NAMALWA (cell line): ENCODE measurements at regions not wholly inside any gene's neighbourhood (a gene's known extent, or its start where the extent isn't known, plus 50 kb on each side); places are given as distances from the start of the nearest gene placed in this dataset.
"Not testable (repeated sequence)": the region's sequence is repeated elsewhere in the genome, so short reads cannot be mapped to it uniquely, and the experiment has no call there.

Experiments used
- DNase-seq: peaks from one replicate; pipeline ENCODE4 v3.0.0-alpha.2; 2015; ENCODE audit warnings: low spot score

DNA sequence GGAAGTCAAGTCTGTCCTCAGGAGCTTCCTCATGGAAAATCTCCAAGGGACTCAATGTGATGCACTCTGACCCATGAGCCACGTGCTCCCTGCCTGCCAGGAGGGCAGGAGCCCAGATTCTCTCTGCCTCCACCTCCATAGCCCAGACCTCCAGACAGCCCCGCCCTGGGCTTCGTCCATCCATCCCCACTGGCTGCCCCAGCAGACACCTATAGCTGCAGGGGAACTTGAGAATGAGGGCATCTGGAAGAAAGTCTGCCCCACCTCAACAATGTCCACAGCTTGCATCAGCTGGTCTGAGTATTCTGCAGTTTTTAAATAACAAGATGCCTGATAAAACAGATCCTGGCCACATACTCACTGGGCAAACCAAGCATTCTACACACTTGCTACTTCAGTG, 418.8 kb upstream of the SMIM21 start:
- no peak for DNase-seq

DNA sequence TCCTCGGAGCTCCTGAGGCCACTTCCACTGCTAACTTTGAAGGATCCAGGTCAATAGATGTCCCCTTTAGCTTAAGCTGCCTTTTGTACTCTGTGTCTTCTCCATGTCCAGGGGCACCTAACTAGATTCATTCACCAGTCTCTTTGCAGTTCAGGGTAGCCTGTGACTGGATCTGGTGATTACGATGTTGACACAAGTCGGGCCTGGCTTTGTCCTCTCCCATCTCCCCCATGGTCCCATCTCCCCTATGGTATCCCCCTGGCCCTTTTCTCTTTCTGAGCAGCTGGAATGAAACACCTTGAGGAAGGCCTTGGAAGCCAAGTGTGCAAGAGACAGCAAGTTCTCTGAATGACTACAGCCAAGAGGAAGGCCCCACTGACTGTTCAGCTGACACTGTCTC, 417.9 kb upstream of the SMIM21 start:
- DNase-seq: no peak

DNA sequence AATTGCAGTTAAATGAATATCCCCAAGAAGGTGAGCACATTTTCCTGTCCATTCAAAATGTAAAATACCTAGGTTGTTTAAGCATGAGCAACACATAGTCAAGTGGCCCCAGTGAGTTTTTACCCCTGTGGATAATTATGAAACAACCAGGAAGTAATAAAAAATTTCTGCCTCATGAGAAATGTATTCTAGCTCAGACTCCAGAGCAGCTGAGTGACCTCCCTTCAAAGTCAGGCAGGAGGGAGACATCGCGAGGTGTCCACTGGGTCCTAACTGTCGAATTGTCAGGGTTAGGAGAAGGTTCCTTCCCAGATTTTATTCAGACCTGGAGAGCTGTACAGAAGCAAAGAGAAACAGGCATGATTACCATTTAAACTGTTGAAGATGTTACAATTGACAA, 416.6 kb upstream of the SMIM21 start:
- no peak for DNase-seq

DNA sequence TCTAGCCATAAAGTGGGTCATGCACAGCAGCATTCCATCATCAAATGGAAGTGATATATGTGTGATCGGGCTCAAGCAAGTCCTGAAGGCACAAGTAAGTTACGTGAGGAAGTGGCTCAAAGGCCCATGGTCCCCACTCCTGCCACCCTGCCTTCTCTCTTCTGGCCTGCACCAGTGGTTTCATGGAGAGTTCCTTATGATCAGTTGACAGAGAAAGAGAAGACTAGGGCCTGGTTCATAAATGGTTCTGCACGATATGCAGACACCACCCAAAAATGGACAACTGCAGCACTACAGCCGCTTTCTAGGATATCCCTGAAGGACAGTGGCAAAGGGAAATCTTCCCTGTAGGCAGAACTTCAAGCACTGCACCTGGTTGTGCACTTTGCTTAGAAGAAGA, 412.6 kb upstream of the SMIM21 start:
- DNase-seq: no peak

DNA sequence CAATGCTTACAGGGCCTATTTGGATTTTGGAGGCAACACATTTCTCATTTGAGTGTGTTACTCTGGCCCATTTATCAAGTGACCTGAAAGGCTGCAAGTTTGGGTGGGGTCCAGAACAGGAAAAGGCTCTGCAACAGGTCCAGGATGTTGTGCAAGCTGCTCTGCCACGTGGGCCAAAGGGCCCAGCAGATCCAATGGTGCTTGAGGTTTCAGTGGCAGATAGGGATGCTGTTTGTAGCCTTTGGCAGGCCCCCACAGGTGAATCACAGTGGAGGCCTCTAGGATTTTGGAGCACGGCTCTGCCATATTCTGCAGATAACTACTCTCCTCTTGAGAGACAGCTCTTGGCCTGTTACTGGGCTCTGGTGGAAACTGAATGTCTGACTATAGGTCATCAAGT, 412.2 kb upstream of the SMIM21 start:
- not testable (repeated sequence) for DNase-seq

DNA sequence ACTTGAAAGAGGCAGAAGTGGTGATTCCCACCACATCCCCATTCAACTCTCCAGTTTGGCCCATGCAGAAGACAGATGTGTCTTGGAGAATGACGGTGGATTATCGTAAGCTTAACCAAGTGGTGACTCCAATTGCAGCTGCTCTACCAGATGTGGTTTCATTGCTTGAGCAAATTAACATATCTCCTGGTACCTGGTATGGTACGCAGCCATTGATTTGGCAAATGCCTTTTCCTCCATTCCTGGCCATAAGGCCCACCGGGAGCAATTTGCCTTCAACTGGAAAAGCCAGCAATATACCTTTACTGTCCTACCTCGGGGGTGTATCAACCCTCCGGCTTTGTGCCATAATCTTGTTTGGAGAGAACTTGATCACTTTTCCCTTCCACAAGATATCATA, 411.5 kb upstream of the SMIM21 start:
- no peak for DNase-seq

DNA sequence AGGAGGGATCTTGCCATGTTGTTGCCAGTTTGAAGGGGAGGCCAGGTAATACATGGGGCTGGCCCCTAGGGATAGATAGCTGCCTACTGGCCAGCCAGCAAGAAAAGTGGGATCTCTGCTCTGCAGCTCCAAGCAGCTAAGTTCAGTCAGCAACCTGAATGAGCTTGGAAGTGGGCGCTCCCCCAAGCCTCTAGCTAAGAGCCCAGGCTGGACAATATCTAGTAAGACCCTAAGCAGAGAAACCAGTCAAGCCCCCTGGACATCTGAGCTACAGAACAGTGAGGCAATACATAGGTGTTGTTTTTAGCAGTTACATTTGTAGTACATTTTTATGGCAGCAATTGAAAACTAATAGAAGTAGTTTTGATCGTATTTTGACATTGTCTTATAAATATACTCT, 409.8 kb upstream of the SMIM21 start:
- DNase-seq: no peak

DNA sequence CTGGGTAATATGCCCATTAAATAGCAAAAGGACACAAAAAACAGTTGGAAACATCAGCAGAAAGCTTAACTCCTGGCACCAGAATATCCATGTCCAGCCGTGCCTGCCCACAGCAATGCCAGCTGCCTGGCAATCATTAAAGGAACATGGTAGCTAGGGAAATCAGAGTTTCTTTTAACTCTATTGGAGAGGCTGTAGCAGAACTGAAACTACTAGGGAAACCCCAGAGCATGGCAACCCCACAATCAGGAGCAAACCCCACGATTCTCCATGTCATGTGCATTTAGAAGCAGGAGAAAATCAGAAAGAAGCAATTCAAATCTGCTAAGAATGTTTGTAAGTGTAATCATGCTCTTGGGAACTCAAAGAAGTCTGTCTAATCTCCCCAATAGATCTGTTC, 409.0 kb upstream of the SMIM21 start:
- DNase-seq: no peak

DNA sequence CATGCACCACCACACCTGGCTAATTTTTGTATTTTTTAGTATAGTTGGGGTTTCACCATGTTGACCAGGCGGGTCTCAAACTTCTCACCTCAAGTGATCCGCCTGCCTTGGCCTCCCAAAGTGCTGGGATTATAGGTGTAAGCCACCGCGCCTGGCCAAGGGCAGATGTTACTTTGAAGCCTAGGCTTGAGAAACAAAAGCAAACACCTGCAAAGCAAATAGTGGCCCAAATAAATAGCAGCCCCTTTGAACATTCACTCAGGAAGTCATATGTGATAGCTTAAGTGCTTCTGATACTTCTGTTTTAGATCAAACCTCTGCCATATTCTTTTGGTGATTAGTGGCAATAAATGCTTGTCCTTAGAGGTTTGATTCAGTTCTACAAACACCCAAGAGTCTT, 404.5 kb upstream of the SMIM21 start:
- DNase-seq: no peak

DNA sequence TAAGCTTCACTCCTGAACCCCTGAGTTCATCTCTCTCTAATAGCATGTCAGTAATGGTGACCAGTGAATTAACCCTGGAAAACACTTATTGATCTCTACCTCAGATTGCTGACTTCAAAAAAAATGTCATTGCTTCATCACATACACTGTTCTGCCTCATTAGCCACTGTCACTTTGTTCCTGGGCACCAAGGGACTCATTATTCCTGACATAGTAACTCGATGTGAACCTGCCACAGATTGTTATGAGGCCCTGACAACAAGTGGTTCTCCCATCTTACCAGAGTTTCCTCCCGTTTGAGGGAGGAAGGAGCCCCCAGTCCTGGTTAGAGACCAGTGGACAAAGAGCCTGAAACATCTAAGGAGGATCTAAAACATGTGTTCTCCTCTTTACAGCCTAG, 403.3 kb upstream of the SMIM21 start:
- no peak for DNase-seq

DNA sequence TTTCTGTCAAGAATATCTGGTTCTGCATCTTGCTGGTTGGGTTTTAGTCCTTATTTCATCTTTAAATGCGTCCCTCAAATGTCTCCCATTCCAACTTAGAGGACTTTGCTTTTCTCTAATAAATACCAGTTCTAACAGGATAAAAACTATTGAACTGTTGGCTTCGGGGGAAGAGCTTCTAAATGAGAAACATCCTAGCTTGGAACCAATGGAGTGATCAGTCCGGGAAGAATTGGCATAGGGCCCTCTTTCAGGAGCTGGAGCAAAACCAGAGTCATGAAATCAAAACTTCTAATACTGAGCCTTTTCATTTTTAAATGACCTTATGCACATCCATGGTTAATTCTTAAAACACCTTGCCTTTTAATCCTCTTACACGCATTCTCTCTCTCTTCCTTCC, 401.6 kb upstream of the SMIM21 start:
- DNase-seq: no peak

DNA sequence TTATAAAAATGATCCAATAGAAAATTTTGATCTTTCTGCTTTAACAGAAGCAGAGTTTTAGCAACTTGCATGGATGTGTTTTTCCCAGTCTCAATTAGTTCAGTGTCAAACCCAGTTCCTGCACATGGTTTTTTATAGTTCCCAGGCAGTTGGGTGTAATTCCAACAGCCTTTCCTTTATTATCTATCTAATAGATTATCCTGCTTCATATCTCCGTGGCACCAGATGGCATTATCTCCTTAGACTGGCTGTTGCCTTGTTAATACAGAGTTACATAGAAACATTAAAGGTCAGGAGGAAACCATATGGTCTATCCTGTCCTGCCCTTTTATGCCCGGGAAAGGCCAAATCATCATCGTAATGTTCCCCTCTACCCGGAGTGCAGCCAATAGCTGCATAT, 400.9 kb upstream of the SMIM21 start:
- no peak for DNase-seq

DNA sequence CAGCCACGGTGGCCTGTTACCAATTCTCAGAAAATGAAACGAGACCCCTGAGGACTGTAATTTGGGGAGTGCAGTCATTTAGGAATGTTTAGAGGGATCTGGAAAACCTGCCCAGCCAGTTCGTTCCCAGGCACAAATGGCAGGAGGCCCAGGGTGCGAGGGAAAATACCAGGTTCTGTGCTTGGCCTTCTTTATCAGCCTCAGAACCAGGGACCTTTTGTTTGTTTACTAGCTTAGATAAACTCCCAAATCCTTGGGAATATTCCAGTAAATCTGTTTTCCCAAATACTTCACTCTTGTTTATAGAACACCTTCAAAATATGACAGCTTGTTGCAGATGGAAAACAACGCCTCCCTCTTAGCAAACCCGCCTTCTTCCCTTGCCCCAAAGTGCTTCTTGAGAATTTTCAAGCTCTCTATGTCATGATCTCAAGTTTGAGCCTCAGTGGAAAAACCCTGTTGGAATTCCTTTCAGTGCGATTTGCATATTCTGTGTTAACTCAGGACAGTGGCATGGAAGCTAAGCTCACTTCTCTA, 400.3 kb upstream of the SMIM21 start:
- DNase-seq: no peak

DNA sequence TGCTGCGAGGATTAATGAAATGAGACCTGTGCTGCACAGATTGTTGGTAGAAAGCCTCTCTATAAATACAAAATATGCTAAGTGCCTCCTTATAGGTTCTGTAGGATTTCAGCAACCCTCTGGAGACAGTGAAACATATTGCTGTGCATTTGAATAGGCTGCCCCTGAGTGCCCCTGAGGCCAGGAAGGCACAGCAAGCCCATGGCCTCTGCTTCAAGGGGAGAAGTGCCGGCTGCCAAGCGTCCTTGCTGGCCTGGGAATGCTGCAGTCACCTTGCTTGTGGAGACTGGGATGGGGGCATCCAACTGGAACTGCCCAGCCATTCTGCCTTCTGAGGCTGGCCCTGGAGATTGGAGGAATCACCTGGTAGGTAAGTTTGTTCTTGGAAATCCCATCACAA, 397.2 kb upstream of the SMIM21 start:
- no peak for DNase-seq

DNA sequence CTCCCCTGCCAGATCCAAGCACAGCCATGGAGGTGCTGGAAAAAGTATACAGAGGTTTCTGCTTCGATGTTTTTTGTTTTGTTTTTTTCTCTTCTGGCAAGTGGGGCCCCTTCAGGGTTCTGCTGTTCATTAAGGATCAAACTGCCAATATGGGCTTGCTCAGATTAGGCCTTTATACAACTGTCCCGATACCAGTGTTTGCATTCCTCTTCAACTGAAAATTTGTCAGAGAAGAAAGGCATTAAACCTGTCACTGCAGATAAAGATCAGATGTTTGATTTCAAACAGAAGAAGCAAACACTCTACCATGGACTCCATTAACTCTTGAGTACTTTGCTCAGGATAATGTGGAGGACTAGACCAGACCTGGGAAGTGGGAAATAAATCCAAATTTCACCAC, 396.0 kb upstream of the SMIM21 start:
- DNase-seq: no peak

DNA sequence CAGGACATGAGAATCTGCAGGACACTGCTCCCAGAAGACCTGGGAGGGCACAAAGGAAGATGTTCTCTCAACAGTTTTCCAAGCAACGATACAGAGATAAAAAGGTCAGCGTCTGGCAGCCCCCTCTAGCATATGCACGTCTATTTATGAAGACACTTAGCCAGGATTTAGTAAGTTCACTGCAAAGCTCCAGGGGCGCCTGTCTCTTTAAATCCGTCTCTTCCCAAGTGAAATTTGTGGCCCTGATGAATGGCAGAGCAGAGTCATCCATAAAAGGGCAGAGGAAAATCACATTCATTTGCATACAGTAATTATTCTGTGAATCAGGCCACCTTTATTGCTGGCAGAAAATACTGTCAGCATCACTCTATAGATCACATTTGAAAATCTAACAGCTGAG, 390.9 kb upstream of the SMIM21 start:
- no peak for DNase-seq

DNA sequence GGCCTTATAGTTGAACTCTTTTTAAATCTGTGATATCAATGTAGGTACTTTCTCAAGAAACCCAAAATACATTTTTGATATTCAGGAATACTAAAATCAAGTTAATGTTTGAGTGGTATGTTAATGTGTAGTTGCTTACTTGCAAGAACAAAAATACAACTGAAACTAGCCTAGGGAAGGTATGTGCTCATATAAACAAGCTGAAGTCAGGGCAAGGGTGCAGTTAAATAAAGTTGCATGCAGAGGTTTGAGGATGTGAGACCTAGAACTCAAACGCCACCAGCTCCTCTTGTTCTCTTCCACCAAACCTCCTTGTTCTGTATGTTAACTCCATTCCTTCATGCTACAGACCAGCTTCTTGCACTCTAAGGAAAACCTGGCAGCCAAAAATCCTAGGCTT, 388.3 kb upstream of the SMIM21 start:
- DNase-seq: no peak

DNA sequence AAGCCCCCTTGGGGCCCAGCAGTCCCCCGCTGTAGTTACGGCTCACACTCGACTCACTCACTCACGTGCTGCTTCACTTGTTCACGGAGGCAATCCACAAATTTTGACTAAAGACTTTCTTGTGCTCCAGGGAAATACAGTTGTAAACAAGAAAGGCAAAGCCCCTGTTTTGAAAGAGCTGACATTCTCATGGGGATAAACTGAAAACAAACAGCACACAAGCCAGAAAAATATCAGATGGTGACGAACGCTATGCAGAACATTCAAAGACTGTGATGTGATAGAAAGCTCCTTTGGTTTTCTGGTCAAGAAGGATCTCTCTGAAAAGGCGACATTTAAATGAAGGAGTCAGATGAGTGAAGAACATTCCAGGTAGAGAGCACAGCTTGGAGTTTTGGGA, 385.3 kb upstream of the SMIM21 start:
- DNase-seq: no peak

DNA sequence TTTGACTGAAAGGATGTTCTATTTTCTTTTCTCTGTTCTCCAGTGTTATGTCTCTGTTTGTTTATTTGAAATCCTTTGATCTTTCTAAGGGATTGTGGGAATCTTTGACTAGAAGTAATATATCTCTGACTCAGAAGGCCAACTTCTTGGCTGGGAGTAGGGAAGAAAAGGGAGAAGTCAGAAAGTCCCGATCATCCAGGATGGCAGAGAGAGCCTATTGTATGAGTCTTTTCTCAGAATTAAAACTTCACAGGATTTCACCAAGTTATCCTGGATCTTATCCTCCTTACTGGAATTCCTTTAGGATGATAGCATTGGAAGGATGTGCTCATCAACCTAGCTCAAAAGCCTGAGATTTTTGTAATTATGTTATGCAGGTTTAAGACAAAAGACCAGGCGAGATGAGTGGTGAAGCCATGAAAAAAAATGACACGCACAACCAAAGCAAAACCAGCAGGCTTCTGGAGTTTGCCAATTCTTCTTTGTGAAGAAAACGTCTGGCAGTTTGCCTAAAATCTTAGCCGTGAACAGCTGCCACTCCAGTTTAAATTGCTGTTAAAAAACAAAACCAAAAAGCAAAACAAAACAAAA, 383.6 kb upstream of the SMIM21 start:
- DNase-seq: peak; percentile 2

DNA sequence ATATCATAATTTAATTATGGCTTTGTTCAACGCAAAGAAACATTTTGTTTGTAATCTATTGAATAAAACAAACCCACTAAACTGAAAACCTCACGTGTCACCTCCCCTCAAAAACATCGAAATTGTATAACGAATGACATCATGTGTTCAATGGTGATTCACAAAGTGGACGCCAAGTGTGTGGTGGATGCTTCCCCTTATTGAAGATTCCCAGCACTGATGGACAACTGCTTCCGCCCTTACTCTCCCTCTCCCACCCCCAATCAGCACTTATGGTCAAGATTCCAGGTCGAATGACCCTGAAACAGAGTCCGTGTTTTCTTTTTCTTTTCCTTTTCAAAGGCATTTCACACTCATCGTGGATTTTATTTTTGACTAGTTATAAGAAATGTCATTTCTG, 383.0 kb upstream of the SMIM21 start:
- DNase-seq: no peak

DNA sequence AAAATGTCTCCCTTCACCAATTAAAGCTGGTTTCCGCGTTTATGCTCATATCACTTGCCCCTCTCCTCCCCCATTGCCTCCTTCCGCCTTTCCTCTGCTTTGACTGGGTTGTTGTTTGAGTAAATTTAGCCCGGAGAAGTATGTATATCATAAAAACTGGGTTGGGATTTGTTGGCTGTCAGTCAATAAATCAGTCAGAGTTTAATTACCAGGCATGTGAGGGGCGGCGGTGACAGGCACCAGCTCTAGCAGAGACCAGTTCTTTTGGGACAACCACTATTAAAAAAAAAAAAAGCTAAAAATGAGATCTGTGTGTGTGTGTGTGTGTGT, 382.4 kb upstream of the SMIM21 start:
- DNase-seq: no peak

DNA sequence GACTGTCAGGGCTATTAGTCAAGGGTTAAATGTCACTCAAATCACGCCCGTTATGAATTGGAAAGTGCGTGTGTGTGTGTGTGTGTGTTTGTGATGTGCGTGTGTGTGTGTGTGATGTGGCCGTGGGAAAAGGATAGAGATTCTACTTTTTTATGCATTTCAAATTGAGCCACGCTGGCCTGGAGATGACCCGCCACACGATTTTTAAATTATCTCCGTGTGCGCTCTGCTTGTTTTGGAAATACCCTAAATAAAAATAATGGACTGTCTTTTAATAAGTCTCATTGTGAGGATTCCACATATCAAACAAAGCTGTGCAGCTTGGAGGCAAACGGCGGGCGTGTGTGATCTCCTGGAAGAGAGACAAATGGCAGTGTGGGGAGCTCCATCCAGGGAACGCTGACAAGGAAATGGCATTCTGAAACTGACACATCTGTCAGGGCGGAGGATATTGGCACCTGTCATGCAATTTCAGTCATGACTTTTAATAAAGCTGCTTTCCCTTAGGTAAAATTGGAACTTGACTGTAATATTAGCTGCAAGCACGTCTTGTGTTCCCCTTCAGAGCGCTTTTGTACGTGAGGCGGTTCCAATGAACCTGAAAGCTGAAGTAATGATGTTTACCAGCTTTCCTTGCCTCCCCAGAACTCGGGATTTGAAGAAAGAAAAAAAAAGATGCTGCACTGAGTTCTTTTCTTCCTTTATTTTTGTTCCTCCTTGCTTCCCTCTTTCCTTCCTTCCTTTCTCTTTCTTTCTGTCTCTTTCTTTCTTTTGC, 381.8 kb upstream of the SMIM21 start:
- no peak for DNase-seq

DNA sequence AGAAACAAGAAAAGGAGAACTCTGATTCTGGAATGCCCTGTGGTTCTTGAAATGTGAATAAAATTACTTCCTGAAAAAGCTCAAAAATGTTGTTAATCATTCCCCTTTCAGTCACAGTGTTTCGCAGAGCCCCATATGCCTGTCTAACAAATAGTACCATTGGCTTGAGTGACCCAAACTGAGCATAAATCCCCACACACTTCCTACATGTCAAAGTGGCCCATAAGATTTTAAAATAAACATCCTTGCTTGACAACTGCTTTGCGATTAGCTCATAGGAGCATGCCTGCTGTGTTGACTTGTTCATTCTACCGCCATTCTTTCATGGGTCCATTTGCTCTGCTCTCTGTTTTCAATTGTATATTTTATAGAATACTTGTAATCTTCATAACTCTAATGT, 377.8 kb upstream of the SMIM21 start:
- no peak for DNase-seq

DNA sequence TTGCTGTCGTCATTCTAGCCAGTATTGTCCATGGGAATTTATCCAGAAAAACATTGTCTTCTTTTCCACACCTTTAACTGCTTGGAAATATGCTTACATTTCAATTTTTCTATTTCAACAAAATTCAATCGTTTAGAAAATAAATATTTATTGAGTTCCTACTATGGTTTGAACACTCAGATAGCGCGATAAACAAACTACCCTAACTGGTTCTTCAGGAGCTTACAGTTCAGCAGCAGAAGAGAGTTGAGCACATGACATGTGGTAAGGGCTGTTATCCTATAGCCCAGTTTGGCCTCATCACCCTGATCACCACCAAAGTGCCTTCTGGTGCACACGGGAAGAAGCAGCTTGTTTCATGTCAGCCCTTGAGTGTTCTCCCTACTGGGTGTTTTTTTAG, 375.2 kb upstream of the SMIM21 start:
- no peak for DNase-seq
